OCI-LY1 (cell line): ENCODE measurements at regions not wholly inside any gene's neighbourhood (a gene's known extent, or its start where the extent isn't known, plus 50 kb on each side); places are given as distances from the start of the nearest gene placed in this dataset.

ENCODE experiments used
- EZH2 ChIP-seq: fragments of 200-600 bp; sonication (generic), shearing (Covaris generic); IDR thresholded peaks from 2 replicates; pipeline ENCODE4 v1.8.0; 2017; ENCODE audit warnings: borderline replicate concordance, mixed run types, mild to moderate bottlenecking, antibody characterized with exemption, low read length, moderate library complexity, mixed read lengths
- TF ChIP-seq, protein P1 (sequence below): fragments of 200-600 bp; sonication (generic), shearing (Covaris generic); IDR thresholded peaks from 2 replicates; pipeline ENCODE4 v1.5.1; 2017; ENCODE audit warnings: mild to moderate bottlenecking, antibody characterized with exemption, low read length, moderate library complexity, mixed read lengths

DNA sequence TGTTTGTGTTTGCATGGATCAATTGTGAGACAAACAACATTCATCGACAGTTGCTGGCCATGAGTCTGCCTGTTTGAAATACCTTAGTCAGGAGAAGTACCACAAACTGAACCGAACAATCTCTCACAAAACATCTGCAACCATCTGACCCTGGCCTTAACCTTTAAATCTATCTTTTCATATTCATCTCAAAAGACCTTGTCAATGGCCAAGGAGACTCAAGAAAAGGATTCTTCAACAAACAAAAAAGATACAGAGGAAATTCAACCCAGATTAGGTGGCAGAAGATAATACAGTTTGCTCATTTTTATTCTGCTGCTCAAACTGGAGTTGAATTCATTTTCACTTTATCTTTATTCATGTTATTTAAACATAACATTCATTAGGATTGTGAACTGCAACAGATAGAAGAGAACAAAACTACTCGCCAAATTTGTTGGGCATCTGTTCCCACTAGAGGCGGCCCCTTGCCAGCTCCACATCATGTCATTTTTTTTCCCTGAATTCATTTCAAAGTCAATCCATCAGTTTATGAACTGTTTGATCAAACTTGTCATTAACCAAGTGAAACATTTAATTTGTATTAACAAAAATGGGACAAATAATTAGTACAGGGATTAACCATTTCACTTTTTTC lies 152.3 kb upstream of the OTX2 start:
- TF ChIP-seq, protein P1, sequence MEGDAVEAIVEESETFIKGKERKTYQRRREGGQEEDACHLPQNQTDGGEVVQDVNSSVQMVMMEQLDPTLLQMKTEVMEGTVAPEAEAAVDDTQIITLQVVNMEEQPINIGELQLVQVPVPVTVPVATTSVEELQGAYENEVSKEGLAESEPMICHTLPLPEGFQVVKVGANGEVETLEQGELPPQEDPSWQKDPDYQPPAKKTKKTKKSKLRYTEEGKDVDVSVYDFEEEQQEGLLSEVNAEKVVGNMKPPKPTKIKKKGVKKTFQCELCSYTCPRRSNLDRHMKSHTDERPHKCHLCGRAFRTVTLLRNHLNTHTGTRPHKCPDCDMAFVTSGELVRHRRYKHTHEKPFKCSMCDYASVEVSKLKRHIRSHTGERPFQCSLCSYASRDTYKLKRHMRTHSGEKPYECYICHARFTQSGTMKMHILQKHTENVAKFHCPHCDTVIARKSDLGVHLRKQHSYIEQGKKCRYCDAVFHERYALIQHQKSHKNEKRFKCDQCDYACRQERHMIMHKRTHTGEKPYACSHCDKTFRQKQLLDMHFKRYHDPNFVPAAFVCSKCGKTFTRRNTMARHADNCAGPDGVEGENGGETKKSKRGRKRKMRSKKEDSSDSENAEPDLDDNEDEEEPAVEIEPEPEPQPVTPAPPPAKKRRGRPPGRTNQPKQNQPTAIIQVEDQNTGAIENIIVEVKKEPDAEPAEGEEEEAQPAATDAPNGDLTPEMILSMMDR: no peak
- TF ChIP-seq EZH2: no peak
